ENCODE measurements at regions not wholly inside any gene's neighbourhood (a gene's known extent, or its start where the extent isn't known, plus 50 kb on each side); places are given as distances from the start of the nearest gene placed in this dataset.

DNA sequence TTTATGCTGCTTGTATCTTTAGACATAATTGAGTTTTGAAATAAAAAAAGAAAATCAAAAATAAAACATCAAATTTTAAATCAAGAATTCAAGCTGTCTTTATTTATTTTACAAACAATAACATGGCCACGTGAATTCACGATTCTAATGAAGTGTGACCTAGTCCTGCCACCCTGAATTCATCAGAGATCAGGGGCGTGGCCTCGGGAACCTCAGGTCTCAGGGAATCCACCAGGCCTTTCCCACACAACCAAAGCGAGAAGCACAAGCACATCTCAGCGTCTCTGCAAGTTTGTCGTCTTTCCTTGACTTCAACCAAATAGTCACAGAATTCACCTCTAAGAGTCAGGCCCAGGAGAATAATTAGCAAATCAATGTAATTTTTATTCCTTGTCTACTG, 107.9 kb downstream of the DACT2 start:
- DNase-seq (ENCODE audit: low spot score): no peak

DNA sequence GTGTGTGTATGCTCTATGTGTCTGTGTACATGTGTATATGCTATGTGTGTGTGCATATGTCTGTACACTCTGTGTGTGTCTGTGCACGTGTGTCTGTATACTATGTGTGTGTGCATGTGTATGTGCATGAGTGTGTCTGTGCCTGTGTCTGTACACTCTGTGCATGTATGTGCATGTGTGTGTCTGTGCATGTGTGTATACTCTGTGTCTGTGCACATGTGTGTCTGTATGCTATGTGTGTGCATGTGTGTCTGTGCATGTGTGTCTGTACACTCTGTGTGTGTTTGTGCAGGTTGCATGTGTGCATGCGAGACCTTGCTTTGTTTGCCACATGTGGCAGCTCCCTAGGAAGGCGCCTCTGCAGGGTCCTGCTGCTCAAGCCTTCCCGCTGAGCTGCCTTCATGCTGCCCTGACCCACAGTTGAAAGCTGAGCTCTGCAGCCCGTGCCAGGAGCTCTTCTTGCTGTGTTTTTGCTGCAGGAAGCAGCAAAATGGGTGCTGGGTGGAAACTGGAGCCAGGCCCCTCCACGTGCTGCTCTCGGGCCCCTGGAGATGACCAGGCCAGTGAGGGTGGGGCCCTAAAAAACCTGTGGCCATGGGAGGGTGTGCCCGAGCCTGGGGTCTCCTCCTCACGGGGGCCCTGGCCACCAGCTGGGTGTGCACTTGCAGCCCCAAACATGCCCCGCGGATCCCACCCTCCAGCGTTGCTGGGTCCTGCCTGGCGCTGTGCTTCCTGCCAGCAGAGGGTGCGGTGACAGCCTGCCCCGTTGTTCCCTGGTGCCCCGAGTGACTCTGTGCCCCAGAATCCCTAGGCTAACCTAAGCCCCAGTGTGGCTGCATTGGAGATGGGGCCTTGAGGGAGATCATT, 109.1 kb downstream of the DACT2 start:
- DNase-seq (ENCODE audit: low spot score): no peak

DNA sequence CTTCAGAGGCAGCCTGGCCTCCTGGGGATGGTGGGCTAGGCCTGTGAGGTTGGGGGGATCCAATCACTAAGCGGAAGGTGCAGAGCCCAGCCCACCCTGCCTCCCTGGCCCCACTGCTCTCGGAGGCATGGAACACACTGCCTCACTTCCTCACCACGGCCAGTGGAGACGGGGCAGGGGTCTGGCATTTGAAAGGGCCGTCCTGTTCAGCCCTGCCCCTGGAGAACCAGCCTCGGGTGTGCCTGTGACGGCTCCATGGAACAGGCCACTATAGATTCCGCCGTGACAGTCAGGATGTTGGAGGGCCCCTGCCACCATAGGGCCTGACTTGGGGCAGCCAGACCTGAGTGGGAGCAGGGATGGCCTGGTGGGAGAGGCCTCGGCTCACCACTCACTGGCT, 110.2 kb downstream of the DACT2 start:
- no peak for DNase-seq (ENCODE audit: low spot score)

DNA sequence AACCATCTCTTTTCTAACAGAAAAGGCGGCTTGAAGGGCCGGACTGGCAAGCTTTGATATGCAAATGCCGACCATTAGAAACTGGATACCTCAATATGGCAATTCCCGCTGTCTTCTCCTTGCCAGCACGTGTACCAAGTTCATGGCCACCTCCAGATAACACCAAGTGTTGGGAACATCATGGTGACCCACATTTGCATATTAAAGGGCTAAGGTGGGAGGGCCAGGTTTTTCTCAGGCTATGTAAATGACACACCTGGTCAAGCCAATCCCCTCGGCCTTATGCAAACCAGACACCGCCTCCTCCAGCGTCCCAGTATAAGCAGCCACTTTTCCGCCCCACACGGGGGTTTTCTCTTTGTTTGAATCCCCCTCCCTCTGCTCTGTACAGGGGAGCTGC, 110.7 kb downstream of the DACT2 start:
- no peak for DNase-seq (ENCODE audit: low spot score)

DNA sequence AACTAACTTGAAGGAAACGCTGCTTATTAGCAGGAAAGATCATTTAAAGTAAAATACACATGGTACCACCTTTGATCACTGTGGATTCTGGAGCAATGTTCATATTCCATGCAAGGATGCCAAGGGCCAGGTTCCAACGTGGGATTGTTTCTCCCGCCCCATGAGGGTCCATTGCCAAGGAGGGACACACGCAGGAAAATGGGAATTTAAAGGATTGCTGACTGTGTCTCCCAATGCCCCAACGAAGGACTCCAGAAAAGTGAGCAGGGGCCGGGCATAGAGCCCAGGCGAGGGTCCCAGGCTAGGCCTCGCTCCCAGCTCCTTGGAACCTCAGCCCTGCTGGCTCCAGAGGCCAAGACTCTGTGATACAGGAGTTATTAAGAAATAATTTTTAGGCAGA, 111.2 kb downstream of the DACT2 start:
- no peak for DNase-seq (ENCODE audit: low spot score)

DNA sequence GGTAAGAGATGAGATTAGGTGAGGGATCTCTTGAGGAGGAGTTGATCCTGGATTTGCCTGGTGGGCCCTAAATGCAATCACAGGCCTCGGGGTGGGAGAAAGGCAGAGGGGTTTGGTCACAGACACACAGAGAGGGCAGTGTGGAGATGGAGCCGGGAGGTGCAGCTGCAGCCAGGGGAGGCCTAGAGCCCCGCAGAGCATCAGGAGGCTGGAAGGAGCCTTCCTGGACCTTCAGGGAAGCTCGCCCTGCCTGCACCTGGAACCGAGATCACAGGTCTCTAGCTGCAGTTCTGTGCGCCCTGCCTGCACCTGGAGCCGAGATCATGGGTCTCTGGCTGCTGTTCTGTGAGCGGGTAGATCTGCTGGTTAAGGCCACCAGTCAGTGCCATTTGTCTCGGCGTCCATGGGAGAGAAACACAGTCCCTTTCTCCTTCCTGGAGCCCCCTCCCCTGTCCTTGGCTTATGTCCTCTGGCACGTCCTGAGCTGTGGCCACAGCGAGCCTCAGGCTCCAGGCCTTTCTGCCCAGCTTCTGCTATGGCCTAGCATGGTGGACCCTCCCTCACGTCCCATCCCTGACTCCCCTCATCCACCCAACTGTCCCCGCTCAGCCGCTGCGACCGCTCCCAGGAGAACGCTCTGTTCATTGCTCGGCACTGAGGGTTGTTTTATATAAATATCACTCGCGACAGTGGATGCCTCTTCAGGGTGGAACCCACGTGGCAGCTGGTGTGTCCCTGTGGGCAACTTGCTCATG, 112.0 kb downstream of the DACT2 start:
- DNase-seq (ENCODE audit: low spot score): no peak

DNA sequence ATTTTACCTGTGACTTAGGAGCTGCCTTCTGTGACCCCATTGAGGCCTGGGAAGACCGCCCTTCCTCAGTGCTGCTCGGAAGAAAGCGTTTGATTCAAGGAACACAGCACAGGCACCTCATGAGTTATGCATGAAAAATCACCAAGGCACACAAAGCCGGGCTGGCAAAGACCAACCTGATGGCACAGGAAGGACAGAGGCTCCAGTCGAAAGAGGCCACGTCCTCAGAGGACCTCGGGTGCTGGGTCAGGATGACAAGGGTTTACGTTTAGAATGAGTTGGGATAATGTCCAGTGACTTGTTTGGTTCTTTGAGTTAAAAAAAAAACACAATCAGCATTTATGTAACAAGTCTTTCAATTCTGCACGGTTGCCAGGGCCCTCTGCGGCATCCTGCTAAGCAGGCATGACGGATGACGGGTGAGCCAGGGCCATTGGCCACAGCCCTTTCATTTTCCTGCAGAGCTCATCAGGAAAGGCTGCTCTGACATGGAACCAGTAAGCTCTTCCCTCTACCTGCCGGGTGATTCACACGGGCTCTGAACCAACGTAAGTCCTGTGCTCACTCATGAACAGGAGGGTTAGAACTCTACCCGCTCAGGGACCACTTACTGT, 112.8 kb downstream of the DACT2 start:
- no peak for DNase-seq (ENCODE audit: low spot score)

DNA sequence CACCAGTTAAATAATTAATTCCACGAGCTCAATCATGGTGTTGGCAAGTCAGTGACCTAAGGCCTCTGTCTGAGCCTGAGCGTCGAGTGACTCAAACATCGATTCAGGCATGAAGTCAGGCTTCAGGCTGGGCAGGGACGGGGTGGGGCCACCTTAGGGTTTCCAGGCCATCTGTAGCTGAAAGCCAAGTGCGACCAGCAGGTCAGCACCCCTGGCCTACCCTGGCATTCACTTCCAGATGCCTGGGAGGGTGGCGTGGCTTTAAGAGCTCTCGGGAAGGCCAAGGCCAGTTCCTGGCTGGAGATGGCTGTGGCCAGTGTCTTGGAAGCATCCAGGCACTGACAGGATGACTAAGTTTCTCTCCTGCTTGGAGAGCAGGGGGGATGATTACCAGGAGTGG, 113.4 kb downstream of the DACT2 start:
- DNase-seq (ENCODE audit: low spot score): no peak

DNA sequence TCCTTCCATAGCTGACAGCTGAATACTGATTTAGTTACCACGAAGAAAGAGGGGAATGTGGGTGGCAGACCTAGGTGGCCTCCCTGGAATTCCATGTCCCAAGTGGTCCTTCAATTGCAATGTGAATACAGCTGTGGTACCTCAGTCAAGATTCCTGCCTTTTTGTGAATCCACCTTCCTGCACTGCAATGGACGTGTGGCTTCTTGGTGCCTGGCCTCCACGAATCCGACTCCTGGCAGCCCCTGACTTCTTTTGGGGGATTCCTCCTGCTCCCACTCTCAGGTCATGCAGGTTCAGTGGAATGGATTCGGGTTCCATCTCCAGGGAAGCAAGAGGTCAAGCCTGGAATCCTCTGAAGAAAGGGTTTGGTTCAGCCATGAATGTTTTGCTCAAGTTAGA, 117.8 kb downstream of the DACT2 start:
- no peak for DNase-seq (ENCODE audit: low spot score)

DNA sequence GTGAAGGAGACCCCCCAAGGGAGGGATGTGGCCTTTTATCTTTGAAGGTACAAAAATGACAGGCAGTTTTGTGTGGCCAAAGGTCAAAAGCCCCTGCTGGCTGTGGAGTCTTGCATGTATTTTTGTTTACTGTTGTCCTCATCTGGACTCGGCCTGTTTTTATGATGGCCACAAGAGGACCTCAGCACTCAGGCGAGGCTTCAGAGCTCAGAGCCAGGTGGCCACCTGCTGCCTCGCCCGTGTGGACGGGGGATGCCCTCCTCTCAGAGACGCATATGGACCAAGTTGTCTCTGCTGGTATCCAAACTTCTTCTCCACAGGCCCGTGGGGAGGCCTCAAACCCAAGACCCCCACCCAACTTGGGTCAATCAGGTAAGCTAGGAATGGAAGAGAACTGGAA, 118.2 kb downstream of the DACT2 start:
- peak; percentile 93 for DNase-seq (ENCODE audit: low spot score)

DNA sequence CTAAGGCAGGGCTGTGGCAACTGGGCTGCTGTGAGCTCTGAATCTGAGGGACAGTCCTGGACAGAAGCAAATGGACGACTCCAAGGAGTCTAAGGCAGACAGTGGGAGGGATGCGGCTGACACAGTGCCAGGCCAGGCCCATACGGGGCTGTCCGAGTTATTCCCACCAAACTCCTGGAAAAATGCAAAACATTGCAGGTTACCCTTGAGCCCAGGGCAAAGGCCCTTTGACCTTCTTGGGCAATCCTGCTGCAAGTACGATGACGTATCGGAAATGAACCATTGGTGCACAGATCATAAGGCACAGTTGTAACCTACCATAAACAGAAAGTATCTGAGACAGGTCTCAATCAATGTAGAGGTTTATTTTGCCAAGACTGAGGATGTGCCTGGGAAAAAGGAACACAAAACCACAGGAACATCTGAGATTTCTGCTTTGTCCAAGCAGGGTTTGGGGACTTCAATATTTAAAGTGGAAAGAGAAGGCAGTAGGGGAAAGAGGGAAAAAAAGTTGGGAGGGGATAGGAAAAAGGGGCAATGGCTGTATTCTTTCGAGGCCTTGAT, 118.9 kb downstream of the DACT2 start:
- peak; percentile 69 for DNase-seq (ENCODE audit: low spot score)

DNA sequence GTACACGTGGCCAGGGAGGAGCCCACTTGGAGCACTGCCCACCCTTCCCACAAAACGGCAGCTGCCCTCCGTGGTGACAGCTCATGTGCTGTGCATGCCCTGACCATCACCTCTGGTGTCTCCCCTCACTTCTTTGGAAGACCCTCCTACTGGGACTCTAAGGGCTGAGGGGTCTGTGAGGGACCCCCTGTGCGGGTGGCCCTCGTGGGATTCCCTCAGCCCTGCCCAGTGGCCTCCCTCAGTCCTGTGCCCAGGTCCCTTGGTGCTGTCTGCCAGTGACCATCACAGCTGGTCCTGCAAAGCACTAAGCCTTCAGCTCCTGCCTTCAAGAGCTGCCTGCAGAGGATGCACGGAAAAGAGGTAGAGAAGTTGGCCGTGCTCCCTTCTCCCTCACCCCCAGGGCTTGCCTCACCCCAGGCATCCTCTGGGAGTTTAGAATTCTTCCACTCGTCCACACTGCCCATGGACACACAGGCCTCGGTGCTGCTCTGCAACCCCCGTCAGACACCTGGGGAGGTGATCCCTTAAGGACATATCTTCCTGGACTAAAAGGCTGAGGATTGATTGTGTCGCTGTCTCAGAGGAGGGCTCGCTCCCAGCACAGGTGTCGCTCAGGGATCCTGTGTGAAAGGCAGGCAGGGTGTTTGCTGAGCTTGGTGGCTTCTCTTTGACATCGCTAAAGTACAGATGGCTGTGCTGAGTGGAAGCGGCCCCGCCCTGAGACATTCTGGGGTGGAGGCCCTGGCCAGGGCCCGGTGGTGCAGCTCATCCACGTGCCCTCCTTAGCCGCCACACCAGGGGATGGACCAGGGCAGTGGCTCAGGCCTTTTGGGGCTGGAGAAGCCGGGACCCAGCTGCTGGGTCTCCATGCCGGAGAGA, 119.5 kb upstream of the FRMD1 start:
- no peak for DNase-seq (ENCODE audit: low spot score)

DNA sequence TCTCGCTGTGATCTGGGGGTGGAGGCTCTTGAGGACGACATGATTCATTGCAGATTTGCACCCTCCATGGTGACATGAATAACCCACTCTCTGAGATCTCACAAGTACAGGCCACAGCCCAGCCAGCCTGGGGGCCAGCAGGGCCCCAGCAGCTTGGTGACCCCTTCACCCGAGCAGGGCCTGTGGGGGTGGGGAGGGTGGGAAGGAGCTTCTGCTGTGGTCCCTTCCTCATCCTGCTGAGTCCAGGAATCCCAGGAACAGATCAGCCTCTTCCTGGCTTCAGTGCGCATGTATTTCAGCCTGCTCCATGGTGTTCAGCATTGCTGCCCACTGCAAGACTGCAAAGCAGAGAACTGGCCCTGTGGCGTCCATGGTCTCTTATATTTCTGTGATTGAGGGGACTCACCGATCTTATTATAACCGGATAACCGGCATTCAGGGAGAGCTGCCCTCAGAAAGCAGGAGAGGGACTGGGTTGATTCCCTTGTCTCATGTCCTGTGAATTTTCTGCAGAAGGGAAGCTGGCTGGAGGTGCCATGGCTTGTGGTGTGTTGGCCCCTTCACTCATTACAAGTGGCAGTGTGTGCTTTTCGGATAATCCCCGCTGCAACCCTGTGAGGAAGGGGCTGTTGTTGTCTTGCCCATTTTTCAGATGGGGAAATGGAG, 118.8 kb upstream of the FRMD1 start:
- no peak for DNase-seq (ENCODE audit: low spot score)

DNA sequence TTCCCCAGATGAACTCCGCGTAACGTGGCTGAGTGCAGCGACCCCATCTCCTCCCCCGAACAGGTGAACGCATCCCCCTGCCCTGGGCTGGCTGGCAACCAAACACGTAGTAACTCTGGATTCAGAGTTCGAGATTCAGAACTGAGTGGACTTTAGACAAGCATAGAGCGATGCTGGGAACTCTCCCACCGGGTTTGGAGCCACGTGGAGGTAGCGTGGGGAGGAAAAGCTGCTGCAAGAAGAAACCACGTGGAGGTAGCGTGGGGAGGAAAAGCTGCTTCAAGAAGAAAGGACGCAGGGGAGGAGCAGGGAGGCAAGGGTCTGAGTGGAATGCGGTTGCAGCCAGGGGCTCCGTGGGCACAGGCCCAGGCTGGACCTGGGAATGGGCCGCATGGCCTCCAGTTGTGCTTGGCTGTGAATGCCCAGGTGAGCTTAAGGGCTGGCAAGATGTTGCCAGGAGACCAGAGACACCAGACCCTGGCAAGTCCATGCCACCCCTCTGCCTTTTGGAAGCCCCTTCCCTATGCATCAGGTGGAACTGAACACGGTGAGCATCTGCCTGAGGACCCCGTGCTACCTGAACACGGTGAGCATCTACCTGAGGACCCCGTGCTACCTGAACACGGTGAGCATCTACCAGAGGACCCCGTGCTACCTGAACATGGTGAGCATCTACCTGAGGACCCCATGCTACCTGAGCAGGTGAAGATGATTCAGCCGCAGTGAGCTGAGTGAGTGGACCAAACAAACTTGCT, 118.0 kb upstream of the FRMD1 start:
- no peak for DNase-seq (ENCODE audit: low spot score)

DNA sequence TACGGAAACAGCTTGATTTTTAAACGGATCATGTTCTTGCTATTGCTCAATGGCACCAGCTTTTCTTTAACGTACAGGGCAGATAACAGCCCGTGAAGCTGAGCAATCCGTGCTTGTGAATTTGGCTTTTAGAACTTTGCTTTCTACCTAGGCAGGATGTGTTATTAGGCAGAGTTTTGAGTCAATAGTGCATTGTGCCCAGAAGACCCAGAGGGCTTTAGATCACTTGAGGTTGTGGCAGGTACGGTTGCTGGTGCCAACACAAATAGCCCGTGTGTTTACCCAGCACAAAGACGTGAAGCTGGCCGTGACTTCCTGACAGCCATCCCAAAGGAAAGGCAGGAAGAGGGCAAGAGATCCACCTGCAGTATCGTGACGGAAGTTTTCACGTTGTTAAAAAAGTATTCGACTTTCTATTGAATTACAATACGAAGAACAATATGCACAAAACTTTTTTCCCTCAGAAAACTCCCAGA, 117.4 kb upstream of the FRMD1 start:
- no peak for DNase-seq (ENCODE audit: low spot score)

DNA sequence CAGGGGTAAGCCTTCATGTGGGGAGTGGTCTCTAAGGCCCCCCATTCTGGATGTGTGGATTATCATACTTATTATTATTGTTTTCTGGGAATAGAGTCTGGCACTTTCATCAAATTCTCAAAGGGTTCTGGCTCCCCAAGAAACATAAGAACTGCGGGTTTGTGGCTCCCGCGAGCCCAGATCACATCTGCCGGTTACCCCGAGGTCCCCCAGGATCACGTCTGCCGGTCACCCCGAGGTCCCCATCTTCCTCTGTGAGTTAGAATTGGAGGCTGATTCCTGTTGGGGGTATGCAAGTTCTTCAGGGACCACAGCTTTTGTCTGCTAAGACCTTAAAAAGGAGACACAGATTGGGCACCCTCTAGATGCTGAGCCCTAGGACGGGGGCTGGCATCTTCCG, 116.7 kb upstream of the FRMD1 start:
- no peak for DNase-seq (ENCODE audit: low spot score)

DNA sequence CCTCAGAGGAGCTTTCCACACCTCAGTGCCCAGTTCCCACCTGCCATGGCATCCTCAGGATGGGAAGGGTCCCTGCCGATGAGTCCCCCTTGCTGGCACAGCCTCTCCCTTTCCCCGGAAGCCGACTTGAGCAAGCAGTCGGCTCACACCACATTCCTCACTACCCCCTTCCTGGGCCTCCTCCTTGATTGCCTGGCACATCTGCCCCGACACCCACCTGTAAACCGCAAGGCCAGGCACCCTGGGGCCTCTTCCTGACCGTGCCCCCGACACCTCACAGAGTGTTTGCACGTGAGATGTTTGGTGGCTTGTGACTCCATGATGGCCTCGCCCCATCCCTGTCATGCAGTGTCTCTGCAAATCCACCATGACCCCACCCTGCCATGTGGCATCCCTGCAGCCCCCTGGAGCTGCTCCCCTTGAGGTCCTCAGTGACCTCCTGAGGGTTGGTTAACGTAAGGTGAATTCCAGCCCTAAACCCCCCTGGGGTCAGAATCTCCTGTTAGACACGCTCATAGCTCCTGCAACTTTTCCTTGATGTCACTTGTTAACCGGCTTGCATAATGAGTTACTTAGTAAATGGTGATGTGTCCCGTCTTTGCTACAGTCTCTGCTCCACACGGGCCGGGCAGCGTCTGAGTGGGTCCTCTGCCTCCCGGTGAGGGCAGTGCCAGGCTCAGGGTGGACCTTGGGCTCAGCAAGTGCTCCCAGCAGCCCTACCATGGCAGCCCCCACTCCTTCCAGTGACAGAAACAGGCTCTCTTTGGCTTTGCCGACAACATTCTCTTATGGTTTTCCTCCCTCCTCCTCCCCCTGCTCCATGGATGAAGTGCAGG, 115.9 kb upstream of the FRMD1 start:
- DNase-seq (ENCODE audit: low spot score): no peak

DNA sequence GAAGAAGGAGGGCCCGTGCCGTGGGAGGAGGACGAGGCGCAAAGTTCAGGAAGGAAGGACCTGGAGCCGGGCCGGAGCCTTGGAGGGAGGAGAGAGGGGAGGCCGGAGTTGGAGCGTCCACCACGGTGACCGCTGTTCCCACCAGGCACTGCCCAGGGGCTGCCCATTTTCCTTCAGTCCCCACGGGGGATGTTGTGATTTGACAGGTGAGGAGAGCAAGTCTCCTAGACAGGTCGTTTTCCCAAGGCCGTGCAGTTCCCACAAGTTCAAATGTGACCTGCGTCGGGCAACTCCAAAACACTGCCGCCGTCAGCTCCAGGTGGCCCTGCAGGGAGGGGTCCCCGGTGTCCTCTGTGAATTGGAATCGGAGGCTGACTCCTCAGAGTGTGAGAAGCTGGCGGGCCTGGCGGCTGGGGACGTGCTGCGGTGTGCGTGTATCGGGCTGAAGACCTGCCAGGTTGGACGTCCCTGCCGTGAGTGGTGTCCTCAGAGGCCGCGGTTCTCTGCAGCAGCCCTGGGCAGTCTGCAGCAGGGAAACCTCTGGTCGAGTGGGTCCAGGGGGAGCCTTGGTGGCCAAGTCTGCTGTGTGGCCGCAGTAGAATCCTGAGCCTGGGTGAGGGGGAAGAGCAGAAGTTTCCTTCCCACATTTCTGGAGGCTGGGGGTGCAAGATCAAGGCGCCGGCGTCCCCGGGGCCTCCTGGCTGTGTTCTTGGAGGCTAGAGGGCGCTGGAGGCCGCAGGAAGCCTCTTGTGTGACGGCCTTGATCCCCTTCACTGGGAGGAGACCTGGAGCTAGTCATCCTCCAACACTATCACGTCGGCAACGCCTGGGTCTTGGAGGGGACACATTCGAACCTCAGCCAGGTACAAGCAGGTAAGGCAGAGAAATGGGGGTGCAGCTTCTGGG, 115.1 kb upstream of the FRMD1 start:
- peak; percentile 97 for DNase-seq (ENCODE audit: low spot score)

All from HuH-7 (cell line).